Lung (tissue), 11 donors: ENCODE measurements at regions not wholly inside any gene's neighbourhood (a gene's known extent, or its start where the extent isn't known, plus 50 kb on each side); places are given as distances from the start of the nearest gene placed in this dataset.

Experiments used
- ATAC-seq: fragments of 200-7000 bp; cut with Tn5 transposase; one replicate; pipeline ENCODE4 v1.9.1; 2020; ENCODE audit warnings: moderate number of reproducible peaks; ENCODE audit not compliant: insufficient read depth, low FRiP score
- DNase-seq, 3 donors: peaks; one replicate each; pipeline ENCODE4 v3.0.0-alpha.2; 2013 to 2017
- H3K27ac ChIP-seq, 2 donors: one replicate each; pipeline ENCODE4 v1.5.1; 2013; ENCODE audit warnings: mild to moderate bottlenecking in 2 of 2, moderate library complexity in 2 of 2, control low read depth in 1 of 2, inconsistent platforms in 1 of 2, low read depth in 1 of 2, low read length in 1 of 2
- H3K27me3 ChIP-seq, 3 donors: one replicate each; pipeline ENCODE4 v1.5.1; 2013; ENCODE audit warnings: low read length in 2 of 3; ENCODE audit not compliant: control insufficient read depth in 3 of 3, insufficient read depth in 3 of 3
- H3K36me3 ChIP-seq, 4 donors: one replicate each; pipeline ENCODE4 v1.5.1; 2013; ENCODE audit warnings: low read length in 4 of 4, mild to moderate bottlenecking in 1 of 4, moderate library complexity in 1 of 4; ENCODE audit not compliant: control insufficient read depth in 4 of 4, insufficient read depth in 4 of 4
- H3K4me1 ChIP-seq, 5 donors: one replicate each; pipeline ENCODE4 v1.5.1; 2013; ENCODE audit warnings: low read length in 5 of 5, mild to moderate bottlenecking in 2 of 5, moderate library complexity in 1 of 5; ENCODE audit not compliant: control insufficient read depth in 5 of 5, insufficient read depth in 5 of 5
- H3K4me3 ChIP-seq: one replicate; pipeline ENCODE4 v1.5.1; 2013; ENCODE audit warnings: mild to moderate bottlenecking, control low read depth, moderate library complexity
- H3K9ac ChIP-seq, 2 donors: one replicate each; pipeline ENCODE4 v1.5.1; 2013; ENCODE audit warnings: low read length in 2 of 2, control low read depth in 1 of 2; ENCODE audit not compliant: insufficient read depth in 1 of 2
- H3K9me3 ChIP-seq, 4 donors: one replicate each; pipeline ENCODE4 v1.5.1; 2013; ENCODE audit warnings: low read length in 3 of 4, mild to moderate bottlenecking in 1 of 4, moderate library complexity in 1 of 4; ENCODE audit not compliant: control insufficient read depth in 4 of 4, insufficient read depth in 3 of 4
- WGBS, 2 donors: extraction: QIAGEN DNeasy Blood & Tissue Kit; methylation state at CpG; one replicate each; pipeline ENCODE4 v1.1.7; 2013; 5-methylcytosine and 5-hydroxymethylcytosine counted together
- TF ChIP-seq, protein P1 (sequence below): IDR thresholded peaks from 2 replicates; pipeline ENCODE4 v1.5.1; 2012; ENCODE audit warnings: mild to moderate bottlenecking; ENCODE audit errors: control extremely low read depth, extremely low read depth
- donor health status: control.
- donor health status: control.
- donor health status: Bipolar disorder and iron deficiency.
- donor health status: healthy.
- donor health status: DM: yes; HTN: yes; CAD: no.

DNA sequence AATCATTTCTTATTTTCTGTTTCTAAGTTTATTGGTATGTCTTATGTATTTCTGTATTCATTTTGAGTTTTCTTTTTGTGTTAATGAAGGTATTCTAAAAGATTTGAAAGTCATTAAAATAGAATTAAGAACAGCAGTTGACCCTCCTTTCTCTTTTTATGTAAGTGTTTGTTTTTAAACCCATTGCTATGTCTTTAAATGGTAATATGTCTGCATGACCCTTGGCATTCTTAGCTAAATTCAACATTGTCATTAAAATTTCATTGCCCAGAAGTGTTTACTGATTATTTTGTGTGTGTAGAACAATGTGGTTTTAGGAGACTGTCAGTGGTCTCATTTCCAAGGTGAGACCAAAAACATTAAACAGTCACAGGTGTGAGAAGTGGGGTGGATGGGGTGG, 197.8 kb downstream of the PCDH7 start:
- Histone ChIP-seq H3K36me3 (peaks cover 0 to 5% (median 0%) of the 10 kb centered on the region in 4 donors), H3K27me3 (no peaks in the 10 kb centered on the region), H3K9ac (no peak overlapping the region), H3K9me3 (no peaks in the 10 kb centered on the region), H3K4me3 (no peak overlapping the region), H3K27ac (no peak overlapping the region), H3K4me1 (no peaks in the 10 kb centered on the region)
- DNase-seq (no peak), ATAC-seq (no peak)
- TF ChIP-seq, protein P1, sequence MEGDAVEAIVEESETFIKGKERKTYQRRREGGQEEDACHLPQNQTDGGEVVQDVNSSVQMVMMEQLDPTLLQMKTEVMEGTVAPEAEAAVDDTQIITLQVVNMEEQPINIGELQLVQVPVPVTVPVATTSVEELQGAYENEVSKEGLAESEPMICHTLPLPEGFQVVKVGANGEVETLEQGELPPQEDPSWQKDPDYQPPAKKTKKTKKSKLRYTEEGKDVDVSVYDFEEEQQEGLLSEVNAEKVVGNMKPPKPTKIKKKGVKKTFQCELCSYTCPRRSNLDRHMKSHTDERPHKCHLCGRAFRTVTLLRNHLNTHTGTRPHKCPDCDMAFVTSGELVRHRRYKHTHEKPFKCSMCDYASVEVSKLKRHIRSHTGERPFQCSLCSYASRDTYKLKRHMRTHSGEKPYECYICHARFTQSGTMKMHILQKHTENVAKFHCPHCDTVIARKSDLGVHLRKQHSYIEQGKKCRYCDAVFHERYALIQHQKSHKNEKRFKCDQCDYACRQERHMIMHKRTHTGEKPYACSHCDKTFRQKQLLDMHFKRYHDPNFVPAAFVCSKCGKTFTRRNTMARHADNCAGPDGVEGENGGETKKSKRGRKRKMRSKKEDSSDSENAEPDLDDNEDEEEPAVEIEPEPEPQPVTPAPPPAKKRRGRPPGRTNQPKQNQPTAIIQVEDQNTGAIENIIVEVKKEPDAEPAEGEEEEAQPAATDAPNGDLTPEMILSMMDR = no peak

- DNase-seq = no peak
- H3K9me3 ChIP-seq = no peaks in the 10 kb centered on the region
- no peak overlapping the region for H3K4me3 ChIP-seq
- no peak overlapping the region for H3K9ac ChIP-seq
- peaks cover 0 to 5% (median 0%) of the 10 kb centered on the region in 4 donors for H3K36me3 ChIP-seq
- 73 to 75% methylated on average over 1 of the region's 1 CpG for WGBS, 2 donors
- no peaks in the 10 kb centered on the region for H3K27me3 ChIP-seq
- H3K27ac ChIP-seq = no peak overlapping the region
- TF ChIP-seq, protein P1 = no peak
- no peaks in the 10 kb centered on the region for H3K4me1 ChIP-seq
- ATAC-seq = no peak
Measured at GRCh38 chr4:30919458-30919857, 199.3 kb downstream of the PCDH7 start.

GRCh38 chr4:30920043-30920442, 199.9 kb downstream of the PCDH7 start:
- Histone ChIP-seq H3K27me3 (no peaks in the 10 kb centered on the region), H3K9ac (no peak overlapping the region), H3K36me3 (peaks cover 0 to 5% (median 0%) of the 10 kb centered on the region in 4 donors), H3K9me3 (no peaks in the 10 kb centered on the region), H3K27ac (no peak overlapping the region), H3K4me3 (no peak overlapping the region), H3K4me1 (no peaks in the 10 kb centered on the region)
- DNase-seq (no peak), ATAC-seq (no peak)
- 85 to 89% methylated on average over 11 of the region's 11 CpGs for WGBS, 2 donors
- TF ChIP-seq, protein P1 = no peak

GRCh38 chr4:30922625-30923024, 202.5 kb downstream of the PCDH7 start:
- WGBS, 2 donors = 85 to 87% methylated on average over 4 of the region's 4 CpGs
- TF ChIP-seq, protein P1 = no peak
- Histone ChIP-seq H3K4me1 (no peaks in the 10 kb centered on the region), H3K27me3 (no peaks in the 10 kb centered on the region), H3K9ac (no peak overlapping the region), H3K4me3 (no peak overlapping the region), H3K36me3 (peaks cover 0 to 5% (median 0%) of the 10 kb centered on the region in 4 donors), H3K27ac (no peak overlapping the region), H3K9me3 (no peaks in the 10 kb centered on the region)
- no peak for ATAC-seq
- no peak for DNase-seq
